Liver (tissue), 8 donors: ENCODE measurements at regions not wholly inside any gene's neighbourhood (a gene's known extent, or its start where the extent isn't known, plus 50 kb on each side); places are given as distances from the start of the nearest gene placed in this dataset.

ENCODE experiments used
- DNase-seq: peaks from one replicate; pipeline ENCODE4 v3.0.0-alpha.2; 2017; ENCODE audit warnings: low spot score
- H3K27ac ChIP-seq, 2 donors: one replicate each; pipeline ENCODE4 v1.7.0; 2013; ENCODE audit warnings: inconsistent platforms in 2 of 2, low read length in 2 of 2, control low read depth in 1 of 2, low read depth in 1 of 2, mild to moderate bottlenecking in 1 of 2
- H3K27me3 ChIP-seq, 4 donors: one replicate each; pipeline versions ENCODE4 v1.6.1 to v1.7.0; 2013; ENCODE audit warnings: low read length in 3 of 4, inconsistent platforms in 1 of 4, mild to moderate bottlenecking in 1 of 4, moderate library complexity in 1 of 4; ENCODE audit not compliant: control insufficient read depth in 4 of 4, insufficient read depth in 4 of 4
- H3K36me3 ChIP-seq, 4 donors: one replicate each; pipeline versions ENCODE4 v1.6.1 to v1.7.0; 2013; ENCODE audit warnings: low read length in 3 of 4, mild to moderate bottlenecking in 3 of 4, low read depth in 1 of 4, moderate library complexity in 1 of 4; ENCODE audit not compliant: control insufficient read depth in 4 of 4, insufficient read depth in 3 of 4
- H3K4me1 ChIP-seq, 4 donors: one replicate each; pipeline versions ENCODE4 v1.6.1 to v1.7.0; 2013; ENCODE audit warnings: low read length in 3 of 4, mild to moderate bottlenecking in 3 of 4, moderate library complexity in 1 of 4; ENCODE audit not compliant: control insufficient read depth in 4 of 4, insufficient read depth in 4 of 4
- H3K4me3 ChIP-seq, 3 donors: one replicate each; pipeline versions ENCODE4 v1.6.1 to v1.7.0; 2013; ENCODE audit warnings: low read length in 3 of 3, control low read depth in 1 of 3, low read depth in 1 of 3, mild to moderate bottlenecking in 1 of 3
- H3K9ac ChIP-seq, 2 donors: one replicate each; pipeline ENCODE4 v1.7.0; 2013; ENCODE audit warnings: low read length in 2 of 2, mild to moderate bottlenecking in 2 of 2, moderate library complexity in 2 of 2, control low read depth in 1 of 2, low read depth in 1 of 2
- H3K9me3 ChIP-seq, 4 donors: one replicate each; pipeline versions ENCODE4 v1.6.1 to v1.7.0; 2013; ENCODE audit warnings: low read length in 3 of 4; ENCODE audit not compliant: control insufficient read depth in 4 of 4
- EGR1 ChIP-seq, 2 donors: IDR thresholded peaks; 2 replicates each; pipeline ENCODE4 v1.6.1; 2016 to 2018; ENCODE audit warnings: antibody characterized with exemption in 2 of 2, low read depth in 2 of 2
- FOXA1 ChIP-seq: IDR thresholded peaks from 2 replicates; pipeline ENCODE4 v1.6.1; 2016; ENCODE audit warnings: antibody characterized with exemption
- FOXA2 ChIP-seq: IDR thresholded peaks from 2 replicates; pipeline ENCODE4 v1.6.1; 2016; ENCODE audit warnings: antibody characterized with exemption
- GABPA ChIP-seq, 2 donors: IDR thresholded peaks in 1 of 2; conservative IDR thresholded peaks in 1 of 2; 2 replicates each; pipeline ENCODE4 v1.6.1; 2016; ENCODE audit warnings: antibody characterized with exemption in 2 of 2, mild to moderate bottlenecking in 1 of 2, moderate library complexity in 1 of 2
- HNF4A ChIP-seq, 2 donors: conservative IDR thresholded peaks; 2 replicates each; pipeline ENCODE4 v1.6.1; 2016; ENCODE audit warnings: antibody characterized with exemption in 2 of 2, mild to moderate bottlenecking in 2 of 2
- HNF4G ChIP-seq: IDR thresholded peaks from 2 replicates; pipeline ENCODE4 v1.6.1; 2016; ENCODE audit warnings: antibody characterized with exemption
- JUND ChIP-seq, 2 donors: IDR thresholded peaks; 2 replicates each; pipeline ENCODE4 v1.6.1; 2016; ENCODE audit warnings: antibody characterized with exemption in 2 of 2
- NR2F2 ChIP-seq: IDR thresholded peaks from 2 replicates; pipeline ENCODE4 v1.6.1; 2016; ENCODE audit warnings: antibody characterized with exemption
- RAD21 ChIP-seq, 2 donors: IDR thresholded peaks; 2 replicates each; pipeline ENCODE4 v1.6.1; 2016; ENCODE audit warnings: antibody characterized with exemption in 2 of 2, mild to moderate bottlenecking in 2 of 2
- RXRA ChIP-seq, 2 donors: IDR thresholded peaks; 2 replicates each; pipeline ENCODE4 v1.6.1; 2017 to 2018; ENCODE audit warnings: antibody characterized with exemption in 2 of 2, mild to moderate bottlenecking in 1 of 2
- SP1 ChIP-seq: IDR thresholded peaks from 2 replicates; pipeline ENCODE4 v1.6.1; 2018; ENCODE audit warnings: antibody characterized with exemption, mild to moderate bottlenecking
- TAF1 ChIP-seq: conservative IDR thresholded peaks from 2 replicates; pipeline ENCODE4 v1.6.1; 2016; ENCODE audit warnings: antibody characterized with exemption, mild to moderate bottlenecking
- YY1 ChIP-seq: IDR thresholded peaks from 2 replicates; pipeline ENCODE4 v1.6.1; 2016; ENCODE audit warnings: antibody characterized with exemption, mild to moderate bottlenecking
- WGBS: extraction: QIAGEN DNeasy Blood & Tissue Kit; methylation state at CpG from one replicate; pipeline ENCODE4 v1.1.7; 2013; 5-methylcytosine and 5-hydroxymethylcytosine counted together
- TF ChIP-seq, protein P1 (sequence below): fragments of 150-350 bp; IDR thresholded peaks from 2 replicates; pipeline ENCODE4 v1.5.1; 2017; ENCODE audit warnings: improper control_type of control experiment, low read depth, low read length; ENCODE audit not compliant: missing input control
- TF ChIP-seq, protein P2 (sequence below): IDR thresholded peaks from 2 replicates; pipeline ENCODE4 v1.6.1; 2016; ENCODE audit warnings: antibody characterized with exemption
- TF ChIP-seq, protein P3 (sequence below): IDR thresholded peaks from 2 replicates; pipeline ENCODE4 v1.6.1; 2016; ENCODE audit warnings: antibody characterized with exemption
- TF ChIP-seq, protein P4 (sequence below): IDR thresholded peaks from 2 replicates; pipeline ENCODE4 v1.6.1; 2016; ENCODE audit warnings: antibody characterized with exemption
- TF ChIP-seq, protein P5 (sequence below): IDR thresholded peaks from 2 replicates; pipeline ENCODE4 v1.6.1; 2016; ENCODE audit warnings: antibody characterized with exemption, mild to moderate bottlenecking
- donor health status: healthy.
- donor health status: healthy.
- donor health status: healthy.
- donor health status: healthy.
- donor health status: healthy.

DNA sequence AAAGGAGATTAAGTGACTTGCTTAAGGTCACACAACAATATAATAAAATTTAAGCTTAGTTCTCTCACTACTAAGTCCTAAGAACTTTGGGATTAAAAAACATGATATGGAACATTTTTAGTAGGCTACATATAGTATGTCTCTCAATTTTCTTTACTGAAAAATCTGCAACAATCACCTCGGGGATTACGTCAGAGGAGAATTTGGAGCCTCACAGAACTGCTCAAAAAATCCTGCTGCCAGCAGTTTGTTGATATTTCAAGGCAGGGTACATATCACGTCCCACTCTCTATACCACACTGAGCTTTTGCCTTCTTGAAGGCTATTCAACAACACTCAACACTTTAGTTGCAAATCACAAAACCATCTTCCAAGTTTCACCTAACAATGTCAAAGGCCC is 561.6 kb upstream of the BTBD3 start:
- Histone ChIP-seq H3K36me3 (no peaks in the 10 kb centered on the region), H3K4me3 (no peak overlapping the region), H3K4me1 (no peaks in the 10 kb centered on the region), H3K27ac (no peak overlapping the region), H3K9ac (no peak overlapping the region), H3K27me3 (no peaks in the 10 kb centered on the region), H3K9me3 (no peaks in the 10 kb centered on the region)
- 60% methylated on average over 3 of the region's 3 CpGs for WGBS
- TF ChIP-seq RXRA (IDR thresholded peaks at IDR 0.05) (no peak), GABPA (IDR thresholded peaks at IDR 0.05 in 1 of 2, conservative IDR thresholded peaks at IDR 0.05 in 1 of 2) (no peak), HNF4G (no peak), NR2F2 (no peak), HNF4A (conservative IDR thresholded peaks at IDR 0.05) (no peak), TAF1 (no peak), RAD21 (IDR thresholded peaks at IDR 0.05) (no peak), JUND (IDR thresholded peaks at IDR 0.05) (no peak), FOXA1 (no peak), SP1 (no peak), YY1 (no peak), EGR1 (IDR thresholded peaks at IDR 0.05; ENCODE audit: low read depth in 2 of 2) (no peak)
- TF ChIP-seq, protein P1, sequence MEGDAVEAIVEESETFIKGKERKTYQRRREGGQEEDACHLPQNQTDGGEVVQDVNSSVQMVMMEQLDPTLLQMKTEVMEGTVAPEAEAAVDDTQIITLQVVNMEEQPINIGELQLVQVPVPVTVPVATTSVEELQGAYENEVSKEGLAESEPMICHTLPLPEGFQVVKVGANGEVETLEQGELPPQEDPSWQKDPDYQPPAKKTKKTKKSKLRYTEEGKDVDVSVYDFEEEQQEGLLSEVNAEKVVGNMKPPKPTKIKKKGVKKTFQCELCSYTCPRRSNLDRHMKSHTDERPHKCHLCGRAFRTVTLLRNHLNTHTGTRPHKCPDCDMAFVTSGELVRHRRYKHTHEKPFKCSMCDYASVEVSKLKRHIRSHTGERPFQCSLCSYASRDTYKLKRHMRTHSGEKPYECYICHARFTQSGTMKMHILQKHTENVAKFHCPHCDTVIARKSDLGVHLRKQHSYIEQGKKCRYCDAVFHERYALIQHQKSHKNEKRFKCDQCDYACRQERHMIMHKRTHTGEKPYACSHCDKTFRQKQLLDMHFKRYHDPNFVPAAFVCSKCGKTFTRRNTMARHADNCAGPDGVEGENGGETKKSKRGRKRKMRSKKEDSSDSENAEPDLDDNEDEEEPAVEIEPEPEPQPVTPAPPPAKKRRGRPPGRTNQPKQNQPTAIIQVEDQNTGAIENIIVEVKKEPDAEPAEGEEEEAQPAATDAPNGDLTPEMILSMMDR, result no peak
- TF ChIP-seq, protein P2, sequence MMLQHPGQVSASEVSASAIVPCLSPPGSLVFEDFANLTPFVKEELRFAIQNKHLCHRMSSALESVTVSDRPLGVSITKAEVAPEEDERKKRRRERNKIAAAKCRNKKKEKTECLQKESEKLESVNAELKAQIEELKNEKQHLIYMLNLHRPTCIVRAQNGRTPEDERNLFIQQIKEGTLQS, result no peak
- TF ChIP-seq, protein P3, sequence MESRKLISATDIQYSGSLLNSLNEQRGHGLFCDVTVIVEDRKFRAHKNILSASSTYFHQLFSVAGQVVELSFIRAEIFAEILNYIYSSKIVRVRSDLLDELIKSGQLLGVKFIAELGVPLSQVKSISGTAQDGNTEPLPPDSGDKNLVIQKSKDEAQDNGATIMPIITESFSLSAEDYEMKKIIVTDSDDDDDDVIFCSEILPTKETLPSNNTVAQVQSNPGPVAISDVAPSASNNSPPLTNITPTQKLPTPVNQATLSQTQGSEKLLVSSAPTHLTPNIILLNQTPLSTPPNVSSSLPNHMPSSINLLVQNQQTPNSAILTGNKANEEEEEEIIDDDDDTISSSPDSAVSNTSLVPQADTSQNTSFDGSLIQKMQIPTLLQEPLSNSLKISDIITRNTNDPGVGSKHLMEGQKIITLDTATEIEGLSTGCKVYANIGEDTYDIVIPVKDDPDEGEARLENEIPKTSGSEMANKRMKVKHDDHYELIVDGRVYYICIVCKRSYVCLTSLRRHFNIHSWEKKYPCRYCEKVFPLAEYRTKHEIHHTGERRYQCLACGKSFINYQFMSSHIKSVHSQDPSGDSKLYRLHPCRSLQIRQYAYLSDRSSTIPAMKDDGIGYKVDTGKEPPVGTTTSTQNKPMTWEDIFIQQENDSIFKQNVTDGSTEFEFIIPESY, result no peak
- TF ChIP-seq, protein P4, sequence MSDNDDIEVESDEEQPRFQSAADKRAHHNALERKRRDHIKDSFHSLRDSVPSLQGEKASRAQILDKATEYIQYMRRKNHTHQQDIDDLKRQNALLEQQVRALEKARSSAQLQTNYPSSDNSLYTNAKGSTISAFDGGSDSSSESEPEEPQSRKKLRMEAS, result no peak
- TF ChIP-seq, protein P5, sequence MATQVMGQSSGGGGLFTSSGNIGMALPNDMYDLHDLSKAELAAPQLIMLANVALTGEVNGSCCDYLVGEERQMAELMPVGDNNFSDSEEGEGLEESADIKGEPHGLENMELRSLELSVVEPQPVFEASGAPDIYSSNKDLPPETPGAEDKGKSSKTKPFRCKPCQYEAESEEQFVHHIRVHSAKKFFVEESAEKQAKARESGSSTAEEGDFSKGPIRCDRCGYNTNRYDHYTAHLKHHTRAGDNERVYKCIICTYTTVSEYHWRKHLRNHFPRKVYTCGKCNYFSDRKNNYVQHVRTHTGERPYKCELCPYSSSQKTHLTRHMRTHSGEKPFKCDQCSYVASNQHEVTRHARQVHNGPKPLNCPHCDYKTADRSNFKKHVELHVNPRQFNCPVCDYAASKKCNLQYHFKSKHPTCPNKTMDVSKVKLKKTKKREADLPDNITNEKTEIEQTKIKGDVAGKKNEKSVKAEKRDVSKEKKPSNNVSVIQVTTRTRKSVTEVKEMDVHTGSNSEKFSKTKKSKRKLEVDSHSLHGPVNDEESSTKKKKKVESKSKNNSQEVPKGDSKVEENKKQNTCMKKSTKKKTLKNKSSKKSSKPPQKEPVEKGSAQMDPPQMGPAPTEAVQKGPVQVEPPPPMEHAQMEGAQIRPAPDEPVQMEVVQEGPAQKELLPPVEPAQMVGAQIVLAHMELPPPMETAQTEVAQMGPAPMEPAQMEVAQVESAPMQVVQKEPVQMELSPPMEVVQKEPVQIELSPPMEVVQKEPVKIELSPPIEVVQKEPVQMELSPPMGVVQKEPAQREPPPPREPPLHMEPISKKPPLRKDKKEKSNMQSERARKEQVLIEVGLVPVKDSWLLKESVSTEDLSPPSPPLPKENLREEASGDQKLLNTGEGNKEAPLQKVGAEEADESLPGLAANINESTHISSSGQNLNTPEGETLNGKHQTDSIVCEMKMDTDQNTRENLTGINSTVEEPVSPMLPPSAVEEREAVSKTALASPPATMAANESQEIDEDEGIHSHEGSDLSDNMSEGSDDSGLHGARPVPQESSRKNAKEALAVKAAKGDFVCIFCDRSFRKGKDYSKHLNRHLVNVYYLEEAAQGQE, result no peak
- no peak for DNase-seq

DNA sequence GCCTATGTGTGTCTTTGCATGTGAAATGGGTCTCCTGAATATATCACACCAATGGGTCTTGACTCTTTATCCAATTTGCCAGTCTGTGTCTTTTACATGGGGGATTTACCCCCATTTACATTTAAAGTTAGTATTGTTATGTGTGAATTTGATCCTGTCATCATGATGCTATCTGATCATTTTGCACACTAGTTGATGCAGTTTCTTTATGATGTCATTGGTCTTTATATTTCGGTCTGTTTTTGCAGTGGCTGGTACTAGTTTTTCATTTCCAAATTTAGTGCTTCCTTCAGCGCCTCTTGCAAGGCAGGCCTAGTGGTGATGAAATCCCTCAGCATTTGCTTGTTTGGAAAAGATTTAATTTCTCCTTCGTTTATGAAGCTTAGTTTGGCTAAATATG is 555.2 kb upstream of the BTBD3 start:
- no peak overlapping the region for H3K4me3 ChIP-seq
- TF ChIP-seq YY1 (no peak), TAF1 (no peak), GABPA (IDR thresholded peaks at IDR 0.05 in 1 of 2, conservative IDR thresholded peaks at IDR 0.05 in 1 of 2) (no peak), JUND (IDR thresholded peaks at IDR 0.05) (no peak), FOXA2 (no peak)
- TF ChIP-seq, protein P2, result no peak
- TF ChIP-seq, protein P3, result no peak
- H3K27ac ChIP-seq, result no peak overlapping the region
- WGBS, result 57% methylated on average over 3 of the region's 3 CpGs
- H3K27me3 ChIP-seq, result no peaks in the 10 kb centered on the region
- no peaks in the 10 kb centered on the region for H3K4me1 ChIP-seq
- no peak overlapping the region for H3K9ac ChIP-seq
- H3K36me3 ChIP-seq, result no peaks in the 10 kb centered on the region
- no peak for DNase-seq
- H3K9me3 ChIP-seq, result no peaks in the 10 kb centered on the region
